HFFc6 (cell line): ENCODE measurements at regions not wholly inside any gene's neighbourhood (a gene's known extent, or its start where the extent isn't known, plus 50 kb on each side); places are given as distances from the start of the nearest gene placed in this dataset.

ENCODE experiments used
- DNase-seq: peaks from one replicate; pipeline ENCODE4 v3.0.0-alpha.2; 2018
- H3K27ac Mint-ChIP-seq: 2 replicates; pipeline ENCODE4 v1.8.0; 2020; ENCODE audit warnings: mild to moderate bottlenecking, mixed read lengths
- H3K27me3 Mint-ChIP-seq: 2 replicates; pipeline ENCODE4 v1.8.0; 2021; ENCODE audit warnings: mild to moderate bottlenecking, moderate library complexity, mixed read lengths; ENCODE audit not compliant: insufficient read depth
- H3K36me3 Mint-ChIP-seq: 2 replicates; pipeline ENCODE4 v1.8.0; 2021; ENCODE audit warnings: low read depth, mixed read lengths
- H3K4me1 Mint-ChIP-seq: 2 replicates; pipeline ENCODE4 v1.8.0; 2020; ENCODE audit warnings: low read depth, mixed read lengths
- H3K4me3 Mint-ChIP-seq: 2 replicates; pipeline ENCODE4 v1.8.0; 2020; ENCODE audit warnings: mild to moderate bottlenecking, moderate library complexity, mixed read lengths
- H3K9me3 Mint-ChIP-seq: 2 replicates; pipeline ENCODE4 v1.8.0; 2020; ENCODE audit warnings: mild to moderate bottlenecking, mixed read lengths
- CTCF ChIP-seq: fragments of 200-600 bp; sonication (generic); IDR thresholded peaks from 2 replicates; pipeline ENCODE4 v1.5.0; 2021; ENCODE audit warnings: antibody characterized with exemption, mild to moderate bottlenecking

GRCh38 chr9:116048081-116048480 is 105.5 kb upstream of the PAPPA start:
- Mint-ChIP-seq H3K4me1 (no peaks in the 10 kb centered on the region), H3K9me3 (no peaks in the 10 kb centered on the region), H3K36me3 (no peaks in the 10 kb centered on the region), H3K27ac (no peak overlapping the region), H3K27me3 (no peaks in the 10 kb centered on the region; the same call in 1 of the 2 replicates), H3K4me3 (no peak overlapping the region)
- no peak for TF ChIP-seq CTCF
- DNase-seq, result no peak

- no peaks in the 10 kb centered on the region for H3K36me3 Mint-ChIP-seq
- no peaks in the 10 kb centered on the region; the same call in 1 of the 2 replicates for H3K27me3 Mint-ChIP-seq
- no peak for DNase-seq
- H3K27ac Mint-ChIP-seq, result no peak overlapping the region
- H3K4me1 Mint-ChIP-seq, result no peaks in the 10 kb centered on the region
- H3K9me3 Mint-ChIP-seq, result no peaks in the 10 kb centered on the region
- no peak overlapping the region for H3K4me3 Mint-ChIP-seq
- TF ChIP-seq CTCF, result no peak
These were observed 104.1 kb upstream of the PAPPA start for GRCh38 chr9:116049456-116049855.

GRCh38 chr9:116051528-116051927 is 102.1 kb upstream of the PAPPA start:
- TF ChIP-seq CTCF, result peak; percentile 31; the same call in 1 of the 2 replicates
- Mint-ChIP-seq H3K27me3 (no peaks in the 10 kb centered on the region; the same call in 1 of the 2 replicates), H3K4me3 (no peak overlapping the region), H3K27ac (no peak overlapping the region), H3K4me1 (peaks cover 9% of the 10 kb centered on the region), H3K36me3 (no peaks in the 10 kb centered on the region), H3K9me3 (no peaks in the 10 kb centered on the region)
- DNase-seq, result no peak

GRCh38 chr9:116055536-116055935 is 98.1 kb upstream of the PAPPA start:
- Mint-ChIP-seq H3K27me3 (no peaks in the 10 kb centered on the region; the same call in 1 of the 2 replicates), H3K36me3 (peaks cover 7% of the 10 kb centered on the region), H3K4me3 (no peak overlapping the region), H3K27ac (no peak overlapping the region), H3K9me3 (no peaks in the 10 kb centered on the region), H3K4me1 (peaks cover 32% of the 10 kb centered on the region)
- no peak for DNase-seq
- TF ChIP-seq CTCF, result no peak

- DNase-seq, result no peak
- no peaks in the 10 kb centered on the region for H3K9me3 Mint-ChIP-seq
- no peak overlapping the region for H3K27ac Mint-ChIP-seq
- H3K4me1 Mint-ChIP-seq, result peaks cover 32% of the 10 kb centered on the region
- peaks cover 10% of the 10 kb centered on the region for H3K36me3 Mint-ChIP-seq
- H3K4me3 Mint-ChIP-seq, result no peak overlapping the region
- H3K27me3 Mint-ChIP-seq, result no peaks in the 10 kb centered on the region; the same call in 1 of the 2 replicates
- no peak for TF ChIP-seq CTCF
These were observed 96.2 kb upstream of the PAPPA start for GRCh38 chr9:116057371-116057770.

- TF ChIP-seq CTCF, result no peak
- no peak for DNase-seq
- H3K9me3 Mint-ChIP-seq, result no peaks in the 10 kb centered on the region
- H3K27me3 Mint-ChIP-seq, result no peaks in the 10 kb centered on the region
- H3K4me1 Mint-ChIP-seq, result peaks cover 32% of the 10 kb centered on the region
- peaks cover 10% of the 10 kb centered on the region for H3K36me3 Mint-ChIP-seq
- no peak overlapping the region for H3K27ac Mint-ChIP-seq
- H3K4me3 Mint-ChIP-seq, result no peak overlapping the region
These were observed 95.2 kb upstream of the PAPPA start for GRCh38 chr9:116058421-116058820.
